AG04449 (cell line): ENCODE measurements at regions not wholly inside any gene's neighbourhood (a gene's known extent, or its start where the extent isn't known, plus 50 kb on each side); places are given as distances from the start of the nearest gene placed in this dataset.

Experiments used
- CTCF ChIA-PET: fragments of 350-600 bp; formaldehyde crosslinking; extraction: SDS; loops from one replicate; lab custom pipeline; 2021; ENCODE audit warnings: antibody characterized with exemption; lab: Yijun Ruan, JAX
- POLR2A ChIA-PET: fragments of 400-600, 350-600 bp; formaldehyde crosslinking; extraction: SDS; loops from one replicate; lab custom pipeline; 2020; ENCODE audit warnings: antibody characterized with exemption, inconsistent platforms; lab: Yijun Ruan, JAX
- DNase-seq: peaks from one replicate; pipeline ENCODE4 v3.0.0-alpha.2; 2010; ENCODE audit warnings: low read depth, low spot score
- H3K4me3 ChIP-seq: 2 replicates; pipeline ENCODE4 v1.5.1; 2011; ENCODE audit warnings: low read depth, mild to moderate bottlenecking, control low read depth, low read length
- TF ChIP-seq, protein P1 (sequence below): IDR thresholded peaks from one replicate; pipeline ENCODE4 v1.5.1; 2011; ENCODE audit warnings: mild to moderate bottlenecking, moderate library complexity, low read length, control low read depth, inconsistent platforms; ENCODE audit not compliant: insufficient read depth; ENCODE audit errors: missing control alignments

DNA sequence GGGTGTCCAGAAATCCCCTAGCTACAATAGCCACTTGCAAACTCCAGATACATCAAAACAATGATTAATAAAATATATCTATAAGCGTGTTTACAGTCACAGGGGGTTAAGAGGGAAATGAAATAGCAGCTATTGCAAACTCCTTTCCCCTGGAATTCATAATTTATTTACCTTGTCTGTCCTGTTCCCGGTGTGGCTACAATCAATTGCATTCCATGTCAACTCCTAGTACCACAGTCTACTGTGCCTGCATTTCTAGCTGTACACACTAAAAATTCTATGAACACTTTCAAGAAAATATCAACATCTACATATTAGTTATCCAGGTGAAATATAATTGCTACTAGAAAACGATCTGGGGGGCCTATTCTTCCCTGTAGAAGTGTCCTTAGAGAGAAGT is 217.6 kb downstream of the ELAVL2 start:
- DNase-seq = no peak
- H3K4me3 ChIP-seq = no peak overlapping the region
- TF ChIP-seq, protein P1, sequence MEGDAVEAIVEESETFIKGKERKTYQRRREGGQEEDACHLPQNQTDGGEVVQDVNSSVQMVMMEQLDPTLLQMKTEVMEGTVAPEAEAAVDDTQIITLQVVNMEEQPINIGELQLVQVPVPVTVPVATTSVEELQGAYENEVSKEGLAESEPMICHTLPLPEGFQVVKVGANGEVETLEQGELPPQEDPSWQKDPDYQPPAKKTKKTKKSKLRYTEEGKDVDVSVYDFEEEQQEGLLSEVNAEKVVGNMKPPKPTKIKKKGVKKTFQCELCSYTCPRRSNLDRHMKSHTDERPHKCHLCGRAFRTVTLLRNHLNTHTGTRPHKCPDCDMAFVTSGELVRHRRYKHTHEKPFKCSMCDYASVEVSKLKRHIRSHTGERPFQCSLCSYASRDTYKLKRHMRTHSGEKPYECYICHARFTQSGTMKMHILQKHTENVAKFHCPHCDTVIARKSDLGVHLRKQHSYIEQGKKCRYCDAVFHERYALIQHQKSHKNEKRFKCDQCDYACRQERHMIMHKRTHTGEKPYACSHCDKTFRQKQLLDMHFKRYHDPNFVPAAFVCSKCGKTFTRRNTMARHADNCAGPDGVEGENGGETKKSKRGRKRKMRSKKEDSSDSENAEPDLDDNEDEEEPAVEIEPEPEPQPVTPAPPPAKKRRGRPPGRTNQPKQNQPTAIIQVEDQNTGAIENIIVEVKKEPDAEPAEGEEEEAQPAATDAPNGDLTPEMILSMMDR = no peak
- ChIA-PET CTCF (no interaction called here), POLR2A (no interaction called here)

DNA sequence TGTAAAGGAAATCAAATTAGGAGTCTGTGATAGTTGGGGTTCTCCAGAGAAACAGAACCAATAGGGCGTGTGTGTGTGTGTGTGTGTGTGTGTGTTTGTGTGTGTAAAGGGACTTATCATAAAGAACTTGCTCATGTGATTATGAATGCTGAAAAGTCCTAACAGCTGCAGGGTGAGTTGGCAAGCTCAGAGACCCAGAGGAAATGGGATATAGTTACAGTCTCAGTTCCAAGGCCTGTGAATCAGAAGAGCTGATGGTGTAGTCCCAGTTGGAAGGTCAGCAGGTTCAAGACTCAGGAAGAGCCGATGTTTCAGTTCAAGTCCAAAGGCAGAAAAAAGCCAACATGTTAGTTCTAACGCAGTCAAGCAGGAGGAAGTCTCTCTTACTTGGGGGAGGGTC is 214.2 kb downstream of the ELAVL2 start:
- no peak for DNase-seq
- no peak overlapping the region for H3K4me3 ChIP-seq
- POLR2A ChIA-PET = no interaction called here
- TF ChIP-seq, protein P1 = no peak
- CTCF ChIA-PET = no interaction called here

DNA sequence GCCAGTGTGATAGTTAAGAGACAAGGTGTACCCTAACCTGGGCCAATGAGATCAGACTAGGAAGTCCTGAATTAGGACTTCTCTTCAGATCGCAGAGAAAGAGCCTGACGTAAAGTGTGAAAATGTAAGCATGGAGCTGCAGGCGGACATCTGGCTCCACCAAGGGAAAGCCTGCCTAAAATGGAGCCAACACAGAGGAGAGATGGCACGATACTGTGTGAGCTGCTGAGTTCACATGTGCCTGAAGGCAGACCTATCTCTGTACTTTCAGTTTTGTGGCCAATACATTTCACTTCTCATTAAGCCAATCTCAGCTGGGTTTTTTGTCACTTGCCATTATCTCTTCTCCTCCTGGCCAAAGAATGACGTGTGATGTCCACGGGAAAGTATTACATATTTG is 210.5 kb downstream of the ELAVL2 start:
- CTCF ChIA-PET = no interaction called here
- TF ChIP-seq, protein P1 = no peak
- H3K4me3 ChIP-seq = no peak overlapping the region
- POLR2A ChIA-PET = no interaction called here
- no peak for DNase-seq

DNA sequence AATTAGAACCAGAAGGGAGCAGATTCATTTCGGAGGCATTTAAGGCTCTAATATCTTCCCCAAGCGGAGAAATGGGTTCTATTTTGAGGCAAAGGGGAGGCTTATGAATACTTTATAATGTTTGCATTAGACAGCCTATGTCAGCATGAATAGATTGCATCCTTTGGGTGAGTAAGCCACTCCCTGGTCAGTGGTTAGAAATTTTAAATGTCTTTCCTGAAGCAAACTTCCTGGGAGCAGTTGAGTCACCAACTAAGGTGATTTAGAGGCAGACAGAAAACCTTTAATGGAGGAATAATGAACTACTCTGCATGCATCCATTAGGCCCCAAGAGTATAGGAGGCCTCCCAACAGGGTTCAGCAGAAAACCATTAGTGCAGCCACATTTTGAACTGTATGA is 204.9 kb downstream of the ELAVL2 start:
- CTCF ChIA-PET = no interaction called here
- TF ChIP-seq, protein P1 = no peak
- POLR2A ChIA-PET = no interaction called here
- no peak for DNase-seq
- no peak overlapping the region for H3K4me3 ChIP-seq

DNA sequence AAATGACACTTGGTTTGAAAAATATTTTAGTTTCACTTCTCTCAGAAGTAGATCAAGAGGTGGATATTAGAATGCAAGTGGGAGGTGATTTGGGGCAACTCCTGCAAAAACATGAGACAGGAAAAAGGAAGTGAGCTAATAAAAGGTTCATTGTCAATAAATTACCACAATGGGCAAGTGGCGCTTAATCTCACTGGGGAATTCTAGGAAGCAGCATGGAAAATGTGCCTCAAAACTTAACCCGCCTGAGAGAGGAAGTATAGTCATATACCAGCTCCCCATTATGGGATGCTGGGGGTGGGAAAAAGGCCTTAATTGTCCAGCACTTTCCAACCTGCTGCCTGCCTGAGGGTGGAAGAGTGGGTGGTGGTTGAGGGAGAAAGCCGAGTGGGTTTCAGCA is 204.1 kb downstream of the ELAVL2 start:
- CTCF ChIA-PET = no interaction called here
- no peak for DNase-seq
- TF ChIP-seq, protein P1 = no peak
- H3K4me3 ChIP-seq = no peak overlapping the region
- POLR2A ChIA-PET = no interaction called here

DNA sequence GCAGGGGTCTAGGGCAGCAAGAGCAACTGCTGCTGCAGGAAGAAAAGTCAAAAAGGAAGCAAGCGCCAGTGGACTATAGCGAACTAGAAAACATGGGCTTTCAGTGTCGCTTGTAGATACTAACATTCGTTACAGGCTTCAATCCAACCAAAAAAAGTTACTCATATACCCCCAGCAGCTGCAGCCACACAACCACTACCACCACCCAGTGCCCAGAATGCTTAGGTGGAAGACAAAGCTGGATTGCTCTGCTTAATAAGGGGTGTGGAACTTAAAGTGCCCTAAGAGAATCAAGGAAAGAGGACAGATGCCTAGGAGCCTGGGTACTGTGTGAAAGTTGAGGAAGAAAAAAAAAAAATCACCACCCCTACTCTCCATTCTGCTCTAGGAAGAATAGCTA is 203.6 kb downstream of the ELAVL2 start:
- DNase-seq = no peak
- TF ChIP-seq, protein P1 = no peak
- POLR2A ChIA-PET = no interaction called here
- CTCF ChIA-PET = no interaction called here
- H3K4me3 ChIP-seq = no peak overlapping the region
